BLaER1 (cell line): ENCODE measurements at regions not wholly inside any gene's neighbourhood (a gene's known extent, or its start where the extent isn't known, plus 50 kb on each side); places are given as distances from the start of the nearest gene placed in this dataset.
"Not testable (repeated sequence)": the region's sequence is repeated elsewhere in the genome, so short reads cannot be mapped to it uniquely, and the experiment has no call there.

Experiments used
- H3K27ac ChIP-seq: shearing (Covaris generic); formaldehyde crosslinking; 2 replicates; pipeline ENCODE4 v1.8.1; 2022
- H3K27me3 ChIP-seq: shearing (Covaris generic); formaldehyde crosslinking; 2 replicates; pipeline ENCODE4 v1.8.1; 2022
- H3K36me3 ChIP-seq: shearing (Covaris generic); formaldehyde crosslinking; 2 replicates; pipeline ENCODE4 v1.8.1; 2022
- H3K4me1 ChIP-seq: shearing (Covaris generic); formaldehyde crosslinking; 2 replicates; pipeline ENCODE4 v1.8.1; 2022
- H3K4me2 ChIP-seq: shearing (Covaris generic); formaldehyde crosslinking; 2 replicates; pipeline ENCODE4 v1.8.1; 2022
- H3K4me3 ChIP-seq: shearing (Covaris generic); formaldehyde crosslinking; 2 replicates; pipeline ENCODE4 v1.8.1; 2022
- H3K9ac ChIP-seq: shearing (Covaris generic); formaldehyde crosslinking; 2 replicates; pipeline ENCODE4 v1.8.1; 2022
- H3K9me3 ChIP-seq: shearing (Covaris generic); formaldehyde crosslinking; 2 replicates; pipeline ENCODE4 v1.8.1; 2022
- H4K20me1 ChIP-seq: shearing (Covaris generic); formaldehyde crosslinking; 2 replicates; pipeline ENCODE4 v1.8.1; 2022
- Cebpa-rat ChIP-seq: shearing (Covaris generic); IDR thresholded peaks from 2 replicates; pipeline ENCODE4 v1.8.1; 2022

DNA sequence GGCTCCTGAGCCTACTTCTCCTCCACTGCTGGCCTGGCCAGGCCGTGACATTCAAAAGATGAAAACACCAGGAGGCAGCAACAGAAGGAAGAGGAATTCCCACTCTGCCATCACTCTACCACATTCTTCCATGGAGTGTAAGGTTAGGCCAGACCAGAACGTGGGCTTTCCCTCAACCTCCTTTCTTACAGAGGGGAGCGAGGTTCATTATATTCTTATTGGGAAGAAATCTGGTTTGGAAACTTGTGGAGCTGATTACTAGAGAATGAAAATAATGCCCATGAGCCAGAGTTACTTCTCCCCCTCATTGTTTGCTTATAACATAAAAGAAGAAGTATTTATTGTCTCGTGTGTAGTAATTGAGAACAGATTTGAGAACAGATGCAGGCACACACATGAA lies 136.3 kb upstream of the BASP1 start:
- Histone ChIP-seq H3K9me3 (no peaks in the 10 kb centered on the region), H3K4me3 (no peak overlapping the region), H3K36me3 (no peaks in the 10 kb centered on the region), H3K27me3 (no peaks in the 10 kb centered on the region), H3K9ac (no peak overlapping the region), H3K27ac (no peak overlapping the region), H4K20me1 (no peaks in the 10 kb centered on the region), H3K4me2 (no peak overlapping the region), H3K4me1 (no peaks in the 10 kb centered on the region)
- no peak for TF ChIP-seq Cebpa-rat

DNA sequence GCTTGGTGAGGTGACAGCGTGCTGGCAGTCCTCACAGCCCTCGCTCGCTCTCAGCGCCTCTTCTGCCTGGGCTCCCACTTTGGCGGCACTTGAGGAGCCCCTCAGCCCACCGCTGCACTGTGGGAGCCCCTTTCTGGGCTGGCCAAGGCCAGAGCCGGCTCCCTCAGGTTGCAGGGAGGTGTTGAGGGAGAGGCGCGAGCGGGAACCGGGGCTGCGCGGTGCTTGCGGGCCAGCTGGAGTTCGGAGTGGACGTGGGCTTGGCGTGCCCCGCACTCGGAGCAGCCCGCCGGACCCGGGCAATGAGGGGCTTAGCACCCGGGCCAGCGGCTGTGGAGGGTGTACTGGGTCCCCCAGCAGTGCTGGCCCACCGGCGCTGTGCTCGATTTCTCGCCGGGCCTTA lies 134.2 kb upstream of the BASP1 start:
- H3K9me3 ChIP-seq, H3K36me3 ChIP-seq, H3K4me2 ChIP-seq, H3K4me3 ChIP-seq, H3K9ac ChIP-seq, H4K20me1 ChIP-seq, H3K27me3 ChIP-seq, H3K4me1 ChIP-seq, H3K27ac ChIP-seq: not testable (repeated sequence)

DNA sequence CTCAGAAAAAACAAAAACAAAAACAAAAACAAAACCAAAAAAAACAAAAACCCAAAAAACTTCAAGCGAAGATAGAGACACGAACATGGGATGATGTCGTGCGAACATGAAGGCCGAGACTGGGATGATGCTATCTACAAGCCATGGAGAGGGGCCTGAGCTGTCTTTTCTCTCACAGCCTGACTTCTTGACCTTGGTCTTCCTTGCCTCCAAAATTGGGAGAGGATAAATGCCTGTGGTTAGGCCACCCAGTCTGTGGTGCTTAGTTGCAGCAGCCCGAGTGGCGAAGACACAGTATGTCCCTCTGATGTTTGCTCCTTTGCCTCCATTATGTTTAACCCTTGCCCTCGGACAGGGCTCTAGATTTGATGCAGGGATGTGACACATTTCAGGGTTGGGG lies 130.4 kb upstream of the BASP1 start:
- H3K27me3 ChIP-seq = no peaks in the 10 kb centered on the region
- H3K36me3 ChIP-seq = no peaks in the 10 kb centered on the region
- H3K9ac ChIP-seq = no peak overlapping the region
- no peak overlapping the region for H3K4me3 ChIP-seq
- TF ChIP-seq Cebpa-rat = no peak
- no peak overlapping the region for H3K27ac ChIP-seq
- no peaks in the 10 kb centered on the region for H4K20me1 ChIP-seq
- no peak overlapping the region for H3K4me2 ChIP-seq
- peaks cover 9% of the 10 kb centered on the region; the same call in 1 of the 2 replicates for H3K4me1 ChIP-seq
- no peaks in the 10 kb centered on the region for H3K9me3 ChIP-seq

DNA sequence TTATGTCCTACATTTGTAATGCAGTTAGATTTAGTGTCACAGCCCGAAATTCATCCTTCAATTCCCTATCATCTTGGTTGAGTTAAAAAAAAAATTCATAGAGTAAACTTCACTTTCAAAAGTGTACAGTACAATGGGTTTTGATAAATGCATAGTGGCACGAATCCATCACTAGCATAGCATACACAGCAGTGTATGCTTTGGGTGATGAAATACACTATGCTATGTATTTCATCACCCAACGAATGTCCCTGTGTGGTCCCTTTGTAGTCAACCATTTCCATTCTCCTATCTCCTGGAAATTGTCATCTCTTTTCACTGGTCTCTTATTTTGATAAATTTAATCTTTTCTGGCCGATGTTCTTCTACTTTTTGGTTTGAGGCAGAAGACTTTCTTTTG lies 129.4 kb upstream of the BASP1 start:
- Histone ChIP-seq H3K27me3 (no peaks in the 10 kb centered on the region), H3K27ac (no peak overlapping the region), H3K4me2 (no peak overlapping the region), H3K4me3 (no peak overlapping the region), H3K9me3 (no peaks in the 10 kb centered on the region), H3K4me1 (peaks cover 9% of the 10 kb centered on the region; the same call in 1 of the 2 replicates), H4K20me1 (no peaks in the 10 kb centered on the region), H3K9ac (no peak overlapping the region), H3K36me3 (no peaks in the 10 kb centered on the region)
- no peak for TF ChIP-seq Cebpa-rat

DNA sequence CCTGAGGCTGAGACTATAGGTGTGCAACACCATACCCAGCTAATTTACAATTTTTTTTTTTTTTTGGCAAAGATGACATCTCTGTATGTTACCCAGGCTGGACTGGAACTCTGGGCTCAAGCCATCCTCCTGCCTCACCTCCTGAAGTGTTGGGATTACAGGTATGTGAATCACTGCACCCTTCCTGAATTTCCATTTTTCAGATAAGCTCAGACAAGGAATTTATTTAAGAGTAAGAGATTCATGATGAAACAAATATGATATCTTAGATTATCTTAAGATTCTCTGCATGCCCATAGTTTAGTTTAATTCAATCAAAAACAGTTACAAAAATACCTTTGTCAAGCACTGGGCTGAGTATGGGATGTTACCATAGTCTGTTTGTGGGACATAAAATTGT lies 128.4 kb upstream of the BASP1 start:
- Histone ChIP-seq H3K4me1 (peaks cover 9% of the 10 kb centered on the region; the same call in 1 of the 2 replicates), H3K4me2 (no peak overlapping the region), H3K9me3 (no peaks in the 10 kb centered on the region), H3K27ac (no peak overlapping the region), H3K27me3 (no peaks in the 10 kb centered on the region), H4K20me1 (no peaks in the 10 kb centered on the region), H3K36me3 (no peaks in the 10 kb centered on the region), H3K4me3 (no peak overlapping the region), H3K9ac (no peak overlapping the region)
- no peak for TF ChIP-seq Cebpa-rat

DNA sequence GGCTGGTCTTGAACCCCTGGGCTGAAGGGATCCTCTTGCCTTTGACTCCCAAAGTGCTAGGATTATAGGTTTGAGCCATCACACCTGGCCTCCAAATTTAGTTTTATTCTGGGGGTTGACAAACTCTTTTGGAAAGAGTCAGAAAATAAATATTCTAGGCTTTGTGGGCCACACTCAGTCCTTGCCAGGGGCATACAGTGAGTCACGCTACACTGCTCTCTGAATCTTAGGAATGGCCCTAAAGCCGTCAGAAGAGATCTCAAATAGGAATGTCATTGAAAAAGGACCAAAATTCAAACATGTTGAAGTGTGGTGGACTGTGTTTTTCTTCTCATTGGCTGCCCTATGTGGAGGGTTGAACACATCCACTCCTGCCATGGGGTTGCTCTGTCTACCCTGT lies 127.7 kb upstream of the BASP1 start:
- Histone ChIP-seq H4K20me1 (no peaks in the 10 kb centered on the region), H3K9me3 (no peaks in the 10 kb centered on the region), H3K36me3 (no peaks in the 10 kb centered on the region), H3K4me1 (peaks cover 9% of the 10 kb centered on the region; the same call in 1 of the 2 replicates), H3K4me3 (no peak overlapping the region), H3K9ac (no peak overlapping the region), H3K4me2 (no peak overlapping the region), H3K27me3 (no peaks in the 10 kb centered on the region), H3K27ac (no peak overlapping the region)
- TF ChIP-seq Cebpa-rat = no peak

DNA sequence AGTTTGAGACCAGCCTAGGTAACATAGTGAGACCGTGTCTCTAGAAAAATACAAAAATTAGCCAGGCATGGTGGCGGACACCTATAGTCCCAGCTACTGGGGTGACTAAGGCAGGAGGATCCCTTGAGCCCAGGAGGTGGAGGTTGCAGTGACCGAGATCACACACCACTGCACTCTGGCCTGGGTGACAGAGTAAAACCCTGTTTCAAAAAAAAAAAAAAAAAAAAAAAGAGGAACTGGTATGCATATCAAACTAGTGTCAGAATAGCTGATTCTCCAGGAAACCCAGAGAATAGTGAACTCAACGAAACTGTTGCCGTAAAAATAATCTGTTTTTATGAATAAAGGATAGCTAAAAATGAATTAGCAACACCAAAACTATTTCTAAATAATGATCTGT lies 126.6 kb upstream of the BASP1 start:
- H3K9ac ChIP-seq = no peak overlapping the region
- H3K27me3 ChIP-seq = no peaks in the 10 kb centered on the region
- no peaks in the 10 kb centered on the region for H3K9me3 ChIP-seq
- no peak for TF ChIP-seq Cebpa-rat
- no peaks in the 10 kb centered on the region for H3K36me3 ChIP-seq
- no peaks in the 10 kb centered on the region for H4K20me1 ChIP-seq
- H3K4me3 ChIP-seq = no peak overlapping the region
- peaks cover 9% of the 10 kb centered on the region; the same call in 1 of the 2 replicates for H3K4me1 ChIP-seq
- no peak overlapping the region for H3K27ac ChIP-seq
- no peak overlapping the region for H3K4me2 ChIP-seq

DNA sequence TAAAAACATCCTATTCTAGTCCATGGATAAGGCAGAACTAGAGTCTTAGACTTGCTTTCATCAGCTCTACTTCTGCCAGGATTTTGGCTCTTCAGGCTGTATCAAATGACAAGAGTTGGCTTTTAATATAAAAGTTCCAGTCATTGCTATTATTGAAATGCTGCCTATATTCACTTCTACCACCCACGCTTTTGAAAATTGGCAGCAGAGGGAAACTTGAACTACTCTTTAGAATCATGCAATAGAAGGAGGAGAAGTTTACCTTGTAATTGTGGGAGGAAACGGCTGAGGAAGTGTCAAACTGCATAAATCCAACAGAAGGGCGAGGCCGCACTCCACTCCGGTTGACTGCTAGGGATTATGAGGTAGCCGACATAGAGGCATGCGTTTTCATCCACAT lies 122.6 kb upstream of the BASP1 start:
- no peak overlapping the region for H3K4me2 ChIP-seq
- no peaks in the 10 kb centered on the region for H3K27me3 ChIP-seq
- no peak overlapping the region for H3K9ac ChIP-seq
- no peak overlapping the region for H3K4me3 ChIP-seq
- no peak for TF ChIP-seq Cebpa-rat
- no peaks in the 10 kb centered on the region for H4K20me1 ChIP-seq
- H3K9me3 ChIP-seq = no peaks in the 10 kb centered on the region
- H3K36me3 ChIP-seq = no peaks in the 10 kb centered on the region
- H3K4me1 ChIP-seq = peaks cover 28% of the 10 kb centered on the region
- no peak overlapping the region for H3K27ac ChIP-seq

DNA sequence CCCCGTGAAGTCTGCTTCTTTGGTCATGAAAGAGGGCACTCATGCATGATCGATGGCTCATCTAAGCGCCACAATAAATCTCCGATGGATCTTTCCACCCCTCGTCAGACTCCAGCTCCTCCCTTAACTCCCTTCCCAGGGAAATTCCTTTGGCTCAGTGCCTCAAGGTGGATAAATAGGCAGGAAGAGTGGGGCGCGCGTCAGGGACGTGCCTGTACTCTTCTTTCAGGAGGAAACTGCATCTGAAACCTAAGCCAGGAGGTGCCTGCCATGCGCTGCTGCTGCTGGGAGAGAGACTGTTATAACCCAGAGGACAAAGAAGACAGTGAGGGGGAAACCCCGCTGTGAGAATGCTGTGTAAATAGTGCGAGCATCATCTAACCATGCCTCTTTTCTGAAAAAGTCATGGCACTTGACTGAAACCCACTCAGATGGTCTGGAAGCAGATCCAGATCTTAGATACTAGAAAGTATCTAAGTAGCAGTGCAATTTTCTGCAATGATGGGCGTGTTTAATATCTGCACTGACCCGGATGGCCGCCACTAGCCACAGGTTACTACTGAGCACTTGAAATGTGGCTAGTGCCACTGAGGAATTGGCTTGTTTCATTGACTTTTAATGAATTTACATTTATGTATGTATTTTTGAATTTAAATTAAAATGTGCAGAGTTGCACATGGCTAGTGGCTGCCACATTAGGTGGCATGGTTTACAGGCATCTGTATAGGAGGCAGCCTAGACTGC lies 120.3 kb upstream of the BASP1 start:
- peak overlapping the region; percentile 36; the same call in 1 of the 2 replicates for H3K4me3 ChIP-seq
- H3K9me3 ChIP-seq = no peaks in the 10 kb centered on the region
- H3K36me3 ChIP-seq = no peaks in the 10 kb centered on the region
- TF ChIP-seq Cebpa-rat = no peak
- H3K27me3 ChIP-seq = no peaks in the 10 kb centered on the region
- peak overlapping the region; percentile 44; the same call in 1 of the 2 replicates for H3K9ac ChIP-seq
- no peaks in the 10 kb centered on the region for H4K20me1 ChIP-seq
- H3K27ac ChIP-seq = no peak overlapping the region
- H3K4me2 ChIP-seq = peak overlapping the region; percentile 65
- H3K4me1 ChIP-seq = peaks cover 19% of the 10 kb centered on the region

DNA sequence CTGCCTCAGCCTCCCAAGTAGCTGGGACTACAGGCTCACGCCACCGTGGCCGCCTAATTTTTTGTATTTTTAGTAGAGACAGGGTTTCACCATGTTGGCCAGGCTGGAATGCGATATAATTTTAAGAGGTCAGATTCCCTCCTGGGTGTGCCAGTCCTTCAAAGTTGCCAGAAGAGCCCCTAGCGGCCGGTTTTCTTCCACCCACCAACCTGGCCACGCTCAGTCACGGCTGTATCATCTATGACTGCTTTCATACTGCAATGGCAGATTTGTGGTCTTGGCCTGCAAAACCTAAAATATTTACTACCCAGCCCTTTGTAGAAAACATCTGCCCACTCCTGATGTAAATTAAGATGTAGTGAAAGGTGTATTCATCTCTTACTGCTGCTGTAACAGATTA lies 117.5 kb upstream of the BASP1 start:
- no peaks in the 10 kb centered on the region for H3K36me3 ChIP-seq
- TF ChIP-seq Cebpa-rat = no peak
- H3K4me3 ChIP-seq = no peak overlapping the region
- H3K4me2 ChIP-seq = no peak overlapping the region
- no peaks in the 10 kb centered on the region for H3K9me3 ChIP-seq
- no peaks in the 10 kb centered on the region for H4K20me1 ChIP-seq
- H3K27ac ChIP-seq = no peak overlapping the region
- no peaks in the 10 kb centered on the region for H3K27me3 ChIP-seq
- H3K4me1 ChIP-seq = peaks cover 19% of the 10 kb centered on the region
- no peak overlapping the region for H3K9ac ChIP-seq

DNA sequence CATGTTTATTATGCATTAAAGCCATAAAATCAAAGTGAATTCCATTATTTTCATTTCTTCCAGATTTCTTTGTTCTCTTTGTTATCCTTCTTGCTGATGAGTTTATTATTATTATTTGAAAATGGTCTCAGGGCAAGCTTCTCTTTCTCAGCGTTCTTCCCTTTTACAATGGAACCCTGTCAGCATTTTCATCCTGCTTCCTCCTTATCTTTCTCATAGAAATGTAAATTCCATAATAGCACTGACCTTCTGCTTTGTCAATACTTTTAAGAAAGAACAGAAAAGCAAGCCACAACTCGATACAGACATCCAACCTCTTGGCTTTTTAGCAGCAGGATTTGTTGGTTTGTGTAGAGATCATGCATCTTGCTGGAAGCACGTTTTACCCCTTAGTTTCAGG lies 114.0 kb upstream of the BASP1 start:
- no peak for TF ChIP-seq Cebpa-rat
- Histone ChIP-seq H3K36me3 (no peaks in the 10 kb centered on the region), H3K9ac (no peak overlapping the region), H3K27me3 (no peaks in the 10 kb centered on the region), H4K20me1 (no peaks in the 10 kb centered on the region), H3K4me1 (peaks cover 6% of the 10 kb centered on the region), H3K9me3 (no peaks in the 10 kb centered on the region), H3K4me3 (no peak overlapping the region), H3K27ac (no peak overlapping the region), H3K4me2 (no peak overlapping the region)
